ENCODE measurements at regions not wholly inside any gene's neighbourhood (a gene's known extent, or its start where the extent isn't known, plus 50 kb on each side); places are given as distances from the start of the nearest gene placed in this dataset.

GRCh38 chr14:29043737-29044136 lies 277.1 kb downstream of the FOXG1 start:
- DNase-seq = no peak

- no peak for DNase-seq
Observed at GRCh38 chr14:29045237-29045636, 278.6 kb downstream of the FOXG1 start.

GRCh38 chr14:29054119-29054518 lies 287.5 kb downstream of the FOXG1 start:
- no peak for DNase-seq

GRCh38 chr14:29056041-29056566 lies 289.5 kb downstream of the FOXG1 start:
- DNase-seq = no peak

- no peak for DNase-seq
Observed at GRCh38 chr14:29061702-29062101, 295.1 kb downstream of the FOXG1 start.

- no peak for DNase-seq
Observed at GRCh38 chr14:29062466-29062865, 295.9 kb downstream of the FOXG1 start.

GRCh38 chr14:29062976-29063375 lies 296.4 kb downstream of the FOXG1 start:
- DNase-seq = no peak

GRCh38 chr14:29064305-29064900 lies 297.8 kb downstream of the FOXG1 start:
- no peak for DNase-seq

- no peak for DNase-seq
Observed at GRCh38 chr14:29069228-29069627, 302.6 kb downstream of the FOXG1 start.

GRCh38 chr14:29075761-29076160 lies 309.2 kb downstream of the FOXG1 start:
- DNase-seq = no peak

GRCh38 chr14:29077916-29078315 lies 311.3 kb downstream of the FOXG1 start:
- no peak for DNase-seq

- DNase-seq = no peak
Observed at GRCh38 chr14:29078810-29079522, 312.4 kb downstream of the FOXG1 start.

- peak in 1 of 2 experiments; percentile 6 for DNase-seq
Observed at GRCh38 chr14:29085546-29085945, 319.0 kb downstream of the FOXG1 start.

GRCh38 chr14:29089849-29090248 lies 323.3 kb downstream of the FOXG1 start:
- DNase-seq = no peak

GRCh38 chr14:29092121-29092520 lies 325.5 kb downstream of the FOXG1 start:
- DNase-seq = no peak

GRCh38 chr14:29097476-29097875 lies 330.9 kb downstream of the FOXG1 start:
- no peak for DNase-seq

- DNase-seq = no peak
Observed at GRCh38 chr14:29098656-29099055, 332.1 kb downstream of the FOXG1 start.

- no peak for DNase-seq
Observed at GRCh38 chr14:29102266-29102665, 335.7 kb downstream of the FOXG1 start.

- no peak for DNase-seq
Observed at GRCh38 chr14:29102996-29103395, 336.4 kb downstream of the FOXG1 start.

GRCh38 chr14:29108908-29109307 lies 342.3 kb downstream of the FOXG1 start:
- DNase-seq = no peak

- no peak for DNase-seq
Observed at GRCh38 chr14:29109589-29109988, 343.0 kb downstream of the FOXG1 start.

- no peak for DNase-seq
Observed at GRCh38 chr14:29111554-29111953, 345.0 kb downstream of the FOXG1 start.

GRCh38 chr14:29123017-29123416 lies 356.4 kb downstream of the FOXG1 start:
- no peak for DNase-seq

GRCh38 chr14:29126361-29126760 lies 359.8 kb downstream of the FOXG1 start:
- no peak for DNase-seq

- no peak for DNase-seq
Observed at GRCh38 chr14:29126865-29127264, 360.3 kb downstream of the FOXG1 start.

Data from NCI-H526 (cell line).